ENCODE measurements at regions not wholly inside any gene's neighbourhood (a gene's known extent, or its start where the extent isn't known, plus 50 kb on each side); places are given as distances from the start of the nearest gene placed in this dataset.

DNA sequence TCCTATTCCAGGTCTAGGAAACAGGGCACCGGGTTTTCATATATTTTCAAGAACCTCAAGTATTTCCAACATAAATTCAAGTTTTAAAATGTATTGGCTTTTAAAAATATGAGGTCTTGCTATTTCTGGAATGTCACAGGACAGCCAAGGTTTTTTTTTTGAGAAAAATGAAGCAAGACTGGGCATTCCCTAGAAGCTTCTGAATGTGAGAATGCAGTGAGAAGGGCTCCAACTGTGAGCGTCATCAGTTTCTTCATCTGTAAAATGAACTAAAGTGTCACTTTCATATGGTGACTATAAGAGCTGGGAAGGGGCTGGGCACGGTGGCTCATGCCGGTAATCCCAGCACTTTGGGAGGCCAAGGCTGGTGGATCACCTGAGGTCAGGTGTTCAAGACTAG lies 455.8 kb upstream of the MAF start:
- H2BK5ac ChIP-seq (ENCODE audit: insufficient read length, low read length): no peak overlapping the region
- no peak overlapping the region for H2AFZ ChIP-seq (ENCODE audit: low read length)
- no peak overlapping the region for H3K14ac ChIP-seq (ENCODE audit: insufficient read depth, low read length)
- TF ChIP-seq, protein P1, sequence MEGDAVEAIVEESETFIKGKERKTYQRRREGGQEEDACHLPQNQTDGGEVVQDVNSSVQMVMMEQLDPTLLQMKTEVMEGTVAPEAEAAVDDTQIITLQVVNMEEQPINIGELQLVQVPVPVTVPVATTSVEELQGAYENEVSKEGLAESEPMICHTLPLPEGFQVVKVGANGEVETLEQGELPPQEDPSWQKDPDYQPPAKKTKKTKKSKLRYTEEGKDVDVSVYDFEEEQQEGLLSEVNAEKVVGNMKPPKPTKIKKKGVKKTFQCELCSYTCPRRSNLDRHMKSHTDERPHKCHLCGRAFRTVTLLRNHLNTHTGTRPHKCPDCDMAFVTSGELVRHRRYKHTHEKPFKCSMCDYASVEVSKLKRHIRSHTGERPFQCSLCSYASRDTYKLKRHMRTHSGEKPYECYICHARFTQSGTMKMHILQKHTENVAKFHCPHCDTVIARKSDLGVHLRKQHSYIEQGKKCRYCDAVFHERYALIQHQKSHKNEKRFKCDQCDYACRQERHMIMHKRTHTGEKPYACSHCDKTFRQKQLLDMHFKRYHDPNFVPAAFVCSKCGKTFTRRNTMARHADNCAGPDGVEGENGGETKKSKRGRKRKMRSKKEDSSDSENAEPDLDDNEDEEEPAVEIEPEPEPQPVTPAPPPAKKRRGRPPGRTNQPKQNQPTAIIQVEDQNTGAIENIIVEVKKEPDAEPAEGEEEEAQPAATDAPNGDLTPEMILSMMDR (conservative IDR thresholded peaks at IDR 0.05): no peak
- no peak overlapping the region for H2AK5ac ChIP-seq (ENCODE audit: insufficient read length, low read length)
- H4K91ac ChIP-seq (ENCODE audit: insufficient read length, low read depth, low read length): no peak overlapping the region
- H2BK20ac ChIP-seq (ENCODE audit: low read depth, low read length, poor library complexity, severe bottlenecking): no peak overlapping the region
- WGBS (ENCODE audit: extremely low coverage, insufficient read length, low lambda C conversion rate): no CpG with 5 or more reads among the region's 4 CpGs
- H3K23ac ChIP-seq (ENCODE audit: insufficient read length, low read depth, low read length): no peak overlapping the region
- no peaks in the 10 kb centered on the region for H3K79me1 ChIP-seq (ENCODE audit: insufficient read depth, low read depth, low read length, poor library complexity, severe bottlenecking)
- H2BK15ac ChIP-seq (ENCODE audit: low read depth, low read length): no peak overlapping the region
- H3K4me2 ChIP-seq (ENCODE audit: insufficient read depth, insufficient read length, low read length): no peak overlapping the region
- H3K9me3 ChIP-seq (ENCODE audit: control insufficient read depth, low read depth, low read length): no peaks in the 10 kb centered on the region
- no peak overlapping the region for H3T11ph ChIP-seq (ENCODE audit: low read length)
- H4K5ac ChIP-seq (ENCODE audit: insufficient read length, low read depth, low read length): no peak overlapping the region
- no peaks in the 10 kb centered on the region for H3K79me2 ChIP-seq (ENCODE audit: insufficient read depth, low read length)
- DNase-seq: no peak
- H3K9me3 Mint-ChIP-seq: no peaks in the 10 kb centered on the region
- no peaks in the 10 kb centered on the region for H3K23me2 ChIP-seq (ENCODE audit: insufficient read length, low read depth, low read length, poor library complexity, severe bottlenecking)
- no peaks in the 10 kb centered on the region for H3K27me3 ChIP-seq (ENCODE audit: insufficient read depth, low read length)
- H2BK120ac ChIP-seq (ENCODE audit: low read depth, low read length, poor library complexity, severe bottlenecking): no peak overlapping the region
- H3K9ac ChIP-seq (ENCODE audit: extremely low read depth, insufficient read length, low read length): no peak overlapping the region
- H3K27ac ChIP-seq (ENCODE audit: insufficient read length, low read depth, low read length): no peak overlapping the region
- H3K36me3 Mint-ChIP-seq (ENCODE audit: insufficient read depth in 1 of 3, low read depth in 3 of 3): no peaks in the 10 kb centered on the region
- no peak overlapping the region for H3K18ac ChIP-seq (ENCODE audit: insufficient read length, low read depth, low read length)
- H2BK12ac ChIP-seq (ENCODE audit: insufficient read length, low read depth, low read length): no peak overlapping the region
- H3K27me3 Mint-ChIP-seq (ENCODE audit: low read depth): no peaks in the 10 kb centered on the region
- H3K56ac ChIP-seq (ENCODE audit: insufficient read length, low read depth, low read length): no peak overlapping the region
- H4K8ac ChIP-seq (replicated peaks; ENCODE audit: insufficient read length, low read depth, low read length): no peak overlapping the region
- H3K27ac Mint-ChIP-seq: no peak overlapping the region
- no peak overlapping the region for H3K4ac ChIP-seq (ENCODE audit: low read depth, low read length)
- no peaks in the 10 kb centered on the region for H4K20me1 ChIP-seq (ENCODE audit: control insufficient read depth, insufficient read depth, insufficient read length)
- no peaks in the 10 kb centered on the region for H3K4me1 Mint-ChIP-seq
- H3K4me1 ChIP-seq (ENCODE audit: insufficient read depth, low read length): no peaks in the 10 kb centered on the region
- H3K4me3 Mint-ChIP-seq: no peak overlapping the region

All from H9 (cell line).